ENCODE measurements at regions not wholly inside any gene's neighbourhood (a gene's known extent, or its start where the extent isn't known, plus 50 kb on each side); places are given as distances from the start of the nearest gene placed in this dataset.

- H3K4me1 ChIP-seq = no peaks in the 10 kb centered on the region
- no peak for ATAC-seq
- no peak for DNase-seq
- TF ChIP-seq CTCF (IDR thresholded peaks at IDR 0.05) (no peak), POLR2A (IDR thresholded peaks at IDR 0.05) (no peak)
- no peaks in the 10 kb centered on the region for H3K27me3 ChIP-seq
- H3K9me3 ChIP-seq = no peaks in the 10 kb centered on the region
- no peak overlapping the region for H3K4me3 ChIP-seq
- no peaks in the 10 kb centered on the region for H3K36me3 ChIP-seq (replicated peaks in 1 of 2; ENCODE audit: insufficient read depth in 1 of 2, low read depth in 2 of 2)
- no peak overlapping the region for H3K27ac ChIP-seq
- 57 to 78% methylated on average over 4 of the region's 4 CpGs for WGBS, 2 donors
- intact Hi-C loops (cut with DNase I) = no loop called here
Measured at GRCh38 chr7:11914645-11915044, 82.6 kb upstream of the THSD7A start.

GRCh38 chr7:11923376-11923930 lies 91.5 kb upstream of the THSD7A start:
- WGBS, 2 donors = 59 to 60% methylated on average over 1 of the region's 1 CpG

GRCh38 chr7:11931307-11931706 lies 99.3 kb upstream of the THSD7A start:
- intact Hi-C loops (cut with DNase I) = no loop called here
- no peak for TF ChIP-seq CTCF (IDR thresholded peaks at IDR 0.05)
- no peak for TF ChIP-seq POLR2A (IDR thresholded peaks at IDR 0.05)
- DNase-seq (no peak), ATAC-seq (no peak)
- no peaks in the 10 kb centered on the region for H3K27me3 ChIP-seq
- H3K9me3 ChIP-seq = no peaks in the 10 kb centered on the region
- 20 to 25% methylated on average over 3 of the region's 3 CpGs for WGBS, 2 donors
- no peak overlapping the region for H3K4me3 ChIP-seq
- no peak overlapping the region for H3K27ac ChIP-seq
- H3K36me3 ChIP-seq (replicated peaks in 1 of 2; ENCODE audit: insufficient read depth in 1 of 2, low read depth in 2 of 2) = no peaks in the 10 kb centered on the region
- H3K4me1 ChIP-seq = no peaks in the 10 kb centered on the region

More at GRCh38 chr7:11923376-11923930, 91.5 kb upstream of the THSD7A start:
- Histone ChIP-seq H3K27ac (no peak overlapping the region), H3K9me3 (no peaks in the 10 kb centered on the region), H3K36me3 (replicated peaks in 1 of 2; ENCODE audit: insufficient read depth in 1 of 2, low read depth in 2 of 2) (no peaks in the 10 kb centered on the region), H3K4me1 (no peaks in the 10 kb centered on the region), H3K27me3 (no peaks in the 10 kb centered on the region), H3K4me3 (no peak overlapping the region)
- ATAC-seq (no peak), DNase-seq (no peak)
- intact Hi-C loops (cut with DNase I) = no loop called here
- TF ChIP-seq CTCF (IDR thresholded peaks at IDR 0.05) = no peak
- TF ChIP-seq POLR2A (IDR thresholded peaks at IDR 0.05) = no peak

- TF ChIP-seq CTCF (IDR thresholded peaks at IDR 0.05) = no peak
- no peak for TF ChIP-seq POLR2A (IDR thresholded peaks at IDR 0.05)
Measured at GRCh38 chr7:11934796-11935195, 102.8 kb upstream of the THSD7A start.

GRCh38 chr7:11935905-11936304 lies 103.9 kb upstream of the THSD7A start:
- Histone ChIP-seq H3K4me1 (no peaks in the 10 kb centered on the region), H3K27ac (no peak overlapping the region), H3K36me3 (replicated peaks in 1 of 2; ENCODE audit: insufficient read depth in 1 of 2, low read depth in 2 of 2) (no peaks in the 10 kb centered on the region), H3K9me3 (no peaks in the 10 kb centered on the region), H3K27me3 (no peaks in the 10 kb centered on the region), H3K4me3 (no peak overlapping the region)
- TF ChIP-seq CTCF (IDR thresholded peaks at IDR 0.05) (no peak), POLR2A (IDR thresholded peaks at IDR 0.05) (no peak)
- intact Hi-C loops (cut with DNase I) = no loop called here
- no peak for ATAC-seq
- DNase-seq = no peak

More at GRCh38 chr7:11934796-11935195, 102.8 kb upstream of the THSD7A start:
- H3K4me1 ChIP-seq = no peaks in the 10 kb centered on the region
- DNase-seq (no peak), ATAC-seq (no peak)
- intact Hi-C loops (cut with DNase I) = no loop called here
- no peak overlapping the region for H3K4me3 ChIP-seq
- no peaks in the 10 kb centered on the region for H3K36me3 ChIP-seq (replicated peaks in 1 of 2; ENCODE audit: insufficient read depth in 1 of 2, low read depth in 2 of 2)
- H3K27me3 ChIP-seq = no peaks in the 10 kb centered on the region
- no peaks in the 10 kb centered on the region for H3K9me3 ChIP-seq
- 26 to 29% methylated on average over 2 of the region's 2 CpGs for WGBS, 2 donors
- H3K27ac ChIP-seq = no peak overlapping the region
